Activated CD4-positive, alpha-beta T cell treated with anti-CD3 and anti-CD28 coated beads, Interleukin-2, Interleukin-4, amounts not matched to agents 100 ng/mL and 50 ng/mL, durations not matched to agents 16 hours and 8 hours (primary cell): ENCODE measurements at regions not wholly inside any gene's neighbourhood (a gene's known extent, or its start where the extent isn't known, plus 50 kb on each side); places are given as distances from the start of the nearest gene placed in this dataset.
"Not testable (repeated sequence)": the region's sequence is repeated elsewhere in the genome, so short reads cannot be mapped to it uniquely, and the experiment has no call there.

Experiments
- DNase-seq: peaks from one replicate; pipeline ENCODE4 v3.0.0-alpha.2; 2020; ENCODE audit warnings: low spot score

GRCh38 chr17:68097161-68097805 lies 61.7 kb downstream of the KPNA2 start:
- DNase-seq = no peak

- DNase-seq = not testable (repeated sequence)
Observed at GRCh38 chr17:68099341-68099753, 63.8 kb downstream of the KPNA2 start.

DNA sequence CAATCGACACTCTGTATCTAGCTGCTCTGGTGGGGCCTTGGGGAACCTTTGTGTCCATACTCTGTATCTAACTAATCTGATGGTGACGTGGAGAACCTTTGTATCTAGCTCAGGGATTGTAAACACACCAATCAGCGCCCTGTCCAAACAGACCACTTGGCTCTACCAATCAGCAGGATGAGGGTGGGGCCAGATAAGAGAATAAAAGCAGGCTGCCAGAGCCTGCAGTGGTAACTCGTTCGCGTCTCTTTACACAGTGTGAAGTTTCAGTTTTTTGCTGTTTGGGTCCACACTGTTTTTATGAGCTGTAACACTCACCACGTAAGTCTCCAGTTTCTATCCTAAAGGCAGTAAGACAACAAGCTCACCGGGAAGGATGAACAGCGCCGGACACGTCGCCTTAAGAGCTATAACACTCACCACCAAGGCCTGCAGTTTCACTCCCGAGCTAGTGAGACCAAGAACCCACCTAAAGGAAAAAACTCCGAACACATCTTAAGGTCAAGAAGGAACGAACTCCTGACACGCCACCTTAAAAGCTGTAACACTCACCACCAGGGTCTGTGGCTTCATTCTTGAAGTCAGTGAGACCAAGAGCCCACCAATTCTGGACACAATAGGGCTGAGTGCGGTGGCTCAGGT lies 64.6 kb downstream of the KPNA2 start:
- no peak for DNase-seq

- peak; percentile 4 for DNase-seq
Observed at GRCh38 chr17:68101075-68101986, 65.8 kb downstream of the KPNA2 start.

- no peak for DNase-seq
Observed at GRCh38 chr17:68101987-68102314, 66.4 kb downstream of the KPNA2 start.

DNA sequence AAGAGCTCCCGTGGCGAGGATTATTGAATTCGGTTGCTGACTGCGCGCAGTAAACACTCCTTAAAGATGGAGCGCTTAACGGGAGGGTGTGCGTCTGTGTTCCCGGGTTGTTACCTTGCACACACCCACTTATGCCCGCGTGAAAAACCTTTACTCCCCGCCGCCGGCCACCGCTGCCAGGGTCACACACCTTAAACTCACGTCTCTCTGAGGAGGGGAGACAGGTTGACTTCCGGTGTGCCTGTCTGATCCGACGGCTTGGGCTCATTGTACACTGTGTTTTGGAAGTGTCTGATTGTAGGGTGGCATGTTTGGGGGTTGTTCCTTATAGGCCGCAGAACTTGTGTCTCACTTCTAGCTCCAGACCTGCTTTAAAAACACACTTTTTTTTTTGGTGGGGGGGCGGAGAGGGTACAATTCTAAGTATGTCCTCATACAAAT lies 66.8 kb downstream of the KPNA2 start:
- DNase-seq = no peak

- DNase-seq = no peak
Observed at GRCh38 chr17:68103148-68103547, 67.6 kb downstream of the KPNA2 start.

- DNase-seq = no peak
Observed at GRCh38 chr17:68106085-68106484, 70.5 kb downstream of the KPNA2 start.

- no peak for DNase-seq
Observed at GRCh38 chr17:68107373-68107772, 71.8 kb downstream of the KPNA2 start.

- no peak for DNase-seq
Observed at GRCh38 chr17:68108313-68109000, 72.9 kb downstream of the KPNA2 start.

- DNase-seq = not testable (repeated sequence)
Observed at GRCh38 chr17:68109404-68109803, 73.9 kb downstream of the KPNA2 start.

- not testable (repeated sequence) for DNase-seq
Observed at GRCh38 chr17:68116211-68116610, 80.7 kb downstream of the KPNA2 start.

GRCh38 chr17:68122587-68122986 lies 87.1 kb downstream of the KPNA2 start:
- DNase-seq = no peak

DNA sequence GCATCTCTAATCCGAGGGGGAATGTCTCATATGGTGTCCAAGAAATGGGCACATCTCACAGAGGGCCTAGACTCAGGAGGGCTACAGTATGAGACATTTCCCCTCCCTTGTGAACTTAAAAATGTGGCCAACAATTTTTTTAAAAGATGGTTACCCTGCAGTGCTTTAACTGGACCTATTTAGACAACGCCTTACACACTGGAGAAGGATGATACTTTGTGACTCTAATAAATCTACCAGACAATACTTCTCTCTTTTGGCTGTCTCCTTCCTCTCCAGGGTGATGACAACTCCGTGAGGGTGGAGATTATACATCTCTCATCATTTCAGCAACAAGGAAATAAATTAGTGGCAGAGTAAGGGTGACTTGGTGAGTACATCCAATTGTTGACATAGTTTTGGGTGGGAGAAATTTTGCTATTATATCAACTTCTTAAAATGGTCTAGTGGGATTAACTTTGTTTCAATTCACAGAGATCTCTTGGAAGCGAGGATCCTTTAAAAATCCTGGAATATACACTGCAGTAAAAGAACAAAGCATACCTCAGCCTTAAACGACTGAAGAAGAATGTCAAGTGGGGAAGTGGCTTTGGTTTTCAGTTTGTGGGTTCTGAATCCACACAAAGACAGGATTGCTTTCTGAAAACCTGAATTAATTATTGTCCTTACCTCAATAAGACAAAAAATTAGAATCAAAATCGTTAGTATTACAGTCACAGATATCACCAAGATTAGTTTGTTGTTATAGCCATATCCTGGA lies 89.8 kb downstream of the KPNA2 start:
- DNase-seq = no peak

- DNase-seq = no peak
Observed at GRCh38 chr17:68127914-68128313, 92.4 kb downstream of the KPNA2 start.

GRCh38 chr17:68131456-68131855 lies 95.9 kb downstream of the KPNA2 start:
- no peak for DNase-seq

- no peak for DNase-seq
Observed at GRCh38 chr17:68133346-68134045, 98.0 kb downstream of the KPNA2 start.

GRCh38 chr17:68134046-68134637 lies 98.6 kb downstream of the KPNA2 start:
- DNase-seq = no peak

GRCh38 chr17:68134731-68135130 lies 99.2 kb downstream of the KPNA2 start:
- no peak for DNase-seq

DNA sequence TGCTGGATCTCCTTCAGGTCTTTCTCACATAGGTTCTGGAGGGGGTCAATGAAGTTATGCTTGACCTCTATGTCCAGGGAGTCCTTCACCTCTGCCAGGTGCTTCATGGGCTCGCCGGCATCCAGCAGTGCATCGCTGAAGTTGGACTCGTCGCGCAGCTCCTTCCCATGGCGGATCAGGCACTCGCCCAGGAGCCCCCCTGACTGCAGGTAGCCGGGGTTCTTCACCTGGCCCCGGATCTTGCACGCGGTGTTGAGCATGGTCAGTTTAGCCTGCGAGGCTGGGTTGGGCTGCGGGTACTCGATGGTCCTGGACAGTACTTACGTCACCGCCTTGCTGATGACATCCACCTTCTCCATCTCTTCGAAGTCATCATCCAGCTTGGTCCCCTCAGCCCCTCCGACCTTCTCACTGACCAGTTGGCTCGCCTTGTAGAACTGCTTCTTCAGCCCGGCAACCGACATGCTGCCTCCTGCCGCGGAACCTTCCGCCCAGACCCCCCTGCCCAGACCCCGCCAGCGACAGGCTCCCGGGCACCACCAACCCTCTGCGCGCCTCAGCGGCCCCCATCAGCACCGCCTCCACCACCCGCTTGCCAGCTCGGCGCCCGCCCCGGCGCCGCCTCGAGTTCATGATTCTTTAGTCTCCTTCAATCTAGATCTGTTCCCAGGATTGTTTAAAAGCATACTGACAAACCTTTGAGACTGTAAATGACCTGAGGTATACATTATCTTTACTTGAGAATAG lies 99.8 kb downstream of the KPNA2 start:
- DNase-seq = no peak
